Dendritic cell treated with granulocyte-macrophage colony-stimulating factor and Interleukin-4, amounts not matched to agents 40 ng/mL and 50 ng/mL, for 4 days (primary cell): ENCODE measurements at regions not wholly inside any gene's neighbourhood (a gene's known extent, or its start where the extent isn't known, plus 50 kb on each side); places are given as distances from the start of the nearest gene placed in this dataset.

Experiments
- H3K27ac Mint-ChIP-seq: one replicate; pipeline ENCODE4 v1.8.0; 2022; ENCODE audit warnings: mild to moderate bottlenecking, mixed read lengths
- H3K27me3 Mint-ChIP-seq: one replicate; pipeline ENCODE4 v1.8.0; 2022; ENCODE audit warnings: mild to moderate bottlenecking, mixed read lengths
- H3K36me3 Mint-ChIP-seq: one replicate; pipeline ENCODE4 v1.8.0; 2022; ENCODE audit warnings: low read depth, mixed read lengths
- H3K4me1 Mint-ChIP-seq: one replicate; pipeline ENCODE4 v1.8.0; 2022; ENCODE audit warnings: low read depth, mixed read lengths
- H3K4me3 Mint-ChIP-seq: one replicate; pipeline ENCODE4 v1.8.0; 2022; ENCODE audit warnings: mild to moderate bottlenecking, moderate library complexity, mixed read lengths
- H3K9me3 Mint-ChIP-seq: one replicate; pipeline ENCODE4 v1.8.0; 2022; ENCODE audit warnings: mixed read lengths
- intact Hi-C: fragments of 100-400 bp; cut with micrococcal nuclease; formaldehyde crosslinking; loops from one replicate; pipeline ENCODE4 v1.15.0; 2022

GRCh38 chr2:187105218-187105617 is 256.2 kb upstream of the ZSWIM2 start:
- intact Hi-C loops, result no loop called here
- Mint-ChIP-seq H3K9me3 (peaks cover 9% of the 10 kb centered on the region), H3K27me3 (no peaks in the 10 kb centered on the region), H3K4me1 (no peaks in the 10 kb centered on the region), H3K27ac (no peak overlapping the region), H3K36me3 (no peaks in the 10 kb centered on the region), H3K4me3 (no peak overlapping the region)

GRCh38 chr2:187102381-187102780 is 253.4 kb upstream of the ZSWIM2 start:
- Mint-ChIP-seq H3K27ac (no peak overlapping the region), H3K9me3 (peaks cover 9% of the 10 kb centered on the region), H3K27me3 (no peaks in the 10 kb centered on the region), H3K4me3 (no peak overlapping the region), H3K4me1 (no peaks in the 10 kb centered on the region), H3K36me3 (no peaks in the 10 kb centered on the region)
- intact Hi-C loops, result no loop called here

- Mint-ChIP-seq H3K4me3 (no peak overlapping the region), H3K27ac (no peak overlapping the region), H3K36me3 (no peaks in the 10 kb centered on the region), H3K9me3 (peaks cover 9% of the 10 kb centered on the region), H3K27me3 (no peaks in the 10 kb centered on the region), H3K4me1 (no peaks in the 10 kb centered on the region)
- intact Hi-C loops, result no loop called here
These were observed 249.2 kb upstream of the ZSWIM2 start for GRCh38 chr2:187098154-187098553.

GRCh38 chr2:187093771-187094412 is 244.9 kb upstream of the ZSWIM2 start:
- no peaks in the 10 kb centered on the region for H3K27me3 Mint-ChIP-seq
- H3K27ac Mint-ChIP-seq, result no peak overlapping the region
- intact Hi-C loops, result no loop called here
- H3K9me3 Mint-ChIP-seq, result peaks cover 17% of the 10 kb centered on the region
- H3K4me3 Mint-ChIP-seq, result no peak overlapping the region
- no peaks in the 10 kb centered on the region for H3K4me1 Mint-ChIP-seq
- H3K36me3 Mint-ChIP-seq, result no peaks in the 10 kb centered on the region

- intact Hi-C loops, result no loop called here
- H3K27ac Mint-ChIP-seq, result no peak overlapping the region
These were observed 242.7 kb upstream of the ZSWIM2 start for GRCh38 chr2:187091664-187092063.

GRCh38 chr2:187084524-187084923 is 235.6 kb upstream of the ZSWIM2 start:
- H3K27ac Mint-ChIP-seq, result no peak overlapping the region
- H3K4me1 Mint-ChIP-seq, result no peaks in the 10 kb centered on the region
- H3K36me3 Mint-ChIP-seq, result no peaks in the 10 kb centered on the region
- H3K9me3 Mint-ChIP-seq, result peaks cover 26% of the 10 kb centered on the region
- intact Hi-C loops, result no loop called here
- H3K4me3 Mint-ChIP-seq, result no peak overlapping the region
- H3K27me3 Mint-ChIP-seq, result no peaks in the 10 kb centered on the region

More at GRCh38 chr2:187091664-187092063, 242.7 kb upstream of the ZSWIM2 start:
- H3K4me3 Mint-ChIP-seq, result no peak overlapping the region
- no peaks in the 10 kb centered on the region for H3K4me1 Mint-ChIP-seq
- H3K9me3 Mint-ChIP-seq, result peaks cover 22% of the 10 kb centered on the region
- H3K36me3 Mint-ChIP-seq, result no peaks in the 10 kb centered on the region
- no peaks in the 10 kb centered on the region for H3K27me3 Mint-ChIP-seq

GRCh38 chr2:187081461-187081860 is 232.5 kb upstream of the ZSWIM2 start:
- no peaks in the 10 kb centered on the region for H3K36me3 Mint-ChIP-seq
- H3K4me1 Mint-ChIP-seq, result no peaks in the 10 kb centered on the region
- peaks cover 14% of the 10 kb centered on the region for H3K9me3 Mint-ChIP-seq
- no peak overlapping the region for H3K27ac Mint-ChIP-seq
- intact Hi-C loops, result no loop called here
- no peaks in the 10 kb centered on the region for H3K27me3 Mint-ChIP-seq
- H3K4me3 Mint-ChIP-seq, result no peak overlapping the region

GRCh38 chr2:187079901-187080300 is 230.9 kb upstream of the ZSWIM2 start:
- Mint-ChIP-seq H3K27ac (no peak overlapping the region), H3K4me3 (no peak overlapping the region), H3K9me3 (peaks cover 9% of the 10 kb centered on the region), H3K36me3 (no peaks in the 10 kb centered on the region), H3K4me1 (no peaks in the 10 kb centered on the region), H3K27me3 (no peaks in the 10 kb centered on the region)
- intact Hi-C loops, result no loop called here

GRCh38 chr2:187078297-187078696 is 229.3 kb upstream of the ZSWIM2 start:
- H3K27ac Mint-ChIP-seq, result no peak overlapping the region
- no peak overlapping the region for H3K4me3 Mint-ChIP-seq
- H3K36me3 Mint-ChIP-seq, result no peaks in the 10 kb centered on the region
- H3K27me3 Mint-ChIP-seq, result no peaks in the 10 kb centered on the region
- no peaks in the 10 kb centered on the region for H3K4me1 Mint-ChIP-seq
- intact Hi-C loops, result no loop called here
- no peaks in the 10 kb centered on the region for H3K9me3 Mint-ChIP-seq

GRCh38 chr2:187075671-187076070 is 226.7 kb upstream of the ZSWIM2 start:
- no peaks in the 10 kb centered on the region for H3K9me3 Mint-ChIP-seq
- no peak overlapping the region for H3K4me3 Mint-ChIP-seq
- H3K27me3 Mint-ChIP-seq, result no peaks in the 10 kb centered on the region
- no peak overlapping the region for H3K27ac Mint-ChIP-seq
- H3K36me3 Mint-ChIP-seq, result no peaks in the 10 kb centered on the region
- H3K4me1 Mint-ChIP-seq, result no peaks in the 10 kb centered on the region
- intact Hi-C loops, result no loop called here

- no peaks in the 10 kb centered on the region for H3K36me3 Mint-ChIP-seq
These were observed 226.2 kb upstream of the ZSWIM2 start for GRCh38 chr2:187075199-187075635.

GRCh38 chr2:187058198-187058597 is 209.2 kb upstream of the ZSWIM2 start:
- intact Hi-C loops, result no loop called here
- Mint-ChIP-seq H3K9me3 (no peaks in the 10 kb centered on the region), H3K27ac (no peak overlapping the region)

More at GRCh38 chr2:187075199-187075635, 226.2 kb upstream of the ZSWIM2 start:
- intact Hi-C loops, result no loop called here
- H3K4me3 Mint-ChIP-seq, result no peak overlapping the region
- no peak overlapping the region for H3K27ac Mint-ChIP-seq
- H3K9me3 Mint-ChIP-seq, result no peaks in the 10 kb centered on the region
- no peaks in the 10 kb centered on the region for H3K27me3 Mint-ChIP-seq
- H3K4me1 Mint-ChIP-seq, result no peaks in the 10 kb centered on the region

GRCh38 chr2:187057466-187057865 is 208.5 kb upstream of the ZSWIM2 start:
- H3K36me3 Mint-ChIP-seq, result no peaks in the 10 kb centered on the region
- peaks cover 6% of the 10 kb centered on the region for H3K4me1 Mint-ChIP-seq
- intact Hi-C loops, result no loop called here

More at GRCh38 chr2:187058198-187058597, 209.2 kb upstream of the ZSWIM2 start:
- Mint-ChIP-seq H3K4me3 (no peak overlapping the region), H3K4me1 (peaks cover 6% of the 10 kb centered on the region), H3K36me3 (no peaks in the 10 kb centered on the region), H3K27me3 (no peaks in the 10 kb centered on the region)

GRCh38 chr2:187056416-187057334 is 207.7 kb upstream of the ZSWIM2 start:
- no peaks in the 10 kb centered on the region for H3K36me3 Mint-ChIP-seq
- peaks cover 6% of the 10 kb centered on the region for H3K9me3 Mint-ChIP-seq
- H3K4me1 Mint-ChIP-seq, result peaks cover 6% of the 10 kb centered on the region
- no peak overlapping the region for H3K4me3 Mint-ChIP-seq
- no peaks in the 10 kb centered on the region for H3K27me3 Mint-ChIP-seq
- intact Hi-C loops, result no loop called here
- no peak overlapping the region for H3K27ac Mint-ChIP-seq

More at GRCh38 chr2:187057466-187057865, 208.5 kb upstream of the ZSWIM2 start:
- Mint-ChIP-seq H3K27ac (no peak overlapping the region), H3K4me3 (no peak overlapping the region), H3K9me3 (no peaks in the 10 kb centered on the region), H3K27me3 (no peaks in the 10 kb centered on the region)
